Activated CD4-positive, alpha-beta T cell treated with anti-CD3 and anti-CD28 coated beads, Interleukin-2, amount 10 ng/mL, durations not matched to agents 24 days and 14 days (primary cell): ENCODE measurements at regions not wholly inside any gene's neighbourhood (a gene's known extent, or its start where the extent isn't known, plus 50 kb on each side); places are given as distances from the start of the nearest gene placed in this dataset.

Source experiments
- DNase-seq: peaks from one replicate; pipeline ENCODE4 v3.0.0; 2022
- H3K27ac Mint-ChIP-seq: one replicate; pipeline ENCODE4 v1.8.0; 2022; ENCODE audit warnings: mild to moderate bottlenecking, mixed read lengths
- H3K27me3 Mint-ChIP-seq: one replicate; pipeline ENCODE4 v1.8.0; 2022; ENCODE audit warnings: mixed read lengths
- H3K36me3 Mint-ChIP-seq: one replicate; pipeline ENCODE4 v1.8.0; 2022; ENCODE audit warnings: low read depth, mild to moderate bottlenecking, mixed read lengths
- H3K4me1 Mint-ChIP-seq: one replicate; pipeline ENCODE4 v1.8.0; 2021; ENCODE audit warnings: mixed read lengths
- H3K4me3 Mint-ChIP-seq: one replicate; pipeline ENCODE4 v1.8.0; 2022; ENCODE audit warnings: mild to moderate bottlenecking, moderate library complexity, mixed read lengths
- H3K9me3 Mint-ChIP-seq: one replicate; pipeline ENCODE4 v1.8.0; 2021; ENCODE audit warnings: mixed read lengths
- intact Hi-C: fragments of 100-400 bp; cut with micrococcal nuclease; formaldehyde crosslinking; loops from one replicate; pipeline ENCODE4 v1.15.1; 2023

DNA sequence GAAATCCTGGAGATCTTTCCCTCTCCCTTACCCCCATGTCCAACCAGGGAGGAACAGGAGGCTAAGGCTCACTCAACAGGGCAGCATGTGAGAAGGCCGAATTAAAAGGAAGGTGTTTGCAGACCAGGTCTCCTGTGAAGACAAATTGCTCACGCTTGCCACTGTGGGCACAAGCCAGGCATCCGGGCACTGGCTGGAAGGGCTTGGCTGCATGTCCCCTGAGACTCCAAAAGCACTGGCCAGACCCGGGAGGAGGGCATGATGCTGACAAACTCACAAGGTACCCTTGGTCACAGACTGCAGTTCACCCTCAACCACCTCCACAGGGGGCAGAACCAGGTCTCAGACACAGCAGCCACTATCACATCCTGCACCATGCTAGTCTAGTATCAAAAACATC is 113.7 kb upstream of the NSMCE3 start:
- Mint-ChIP-seq H3K4me3 (no peak overlapping the region), H3K9me3 (no peaks in the 10 kb centered on the region), H3K4me1 (no peaks in the 10 kb centered on the region), H3K27me3 (no peaks in the 10 kb centered on the region), H3K27ac (no peak overlapping the region), H3K36me3 (no peaks in the 10 kb centered on the region)
- no peak for DNase-seq
- intact Hi-C loops = no loop called here

DNA sequence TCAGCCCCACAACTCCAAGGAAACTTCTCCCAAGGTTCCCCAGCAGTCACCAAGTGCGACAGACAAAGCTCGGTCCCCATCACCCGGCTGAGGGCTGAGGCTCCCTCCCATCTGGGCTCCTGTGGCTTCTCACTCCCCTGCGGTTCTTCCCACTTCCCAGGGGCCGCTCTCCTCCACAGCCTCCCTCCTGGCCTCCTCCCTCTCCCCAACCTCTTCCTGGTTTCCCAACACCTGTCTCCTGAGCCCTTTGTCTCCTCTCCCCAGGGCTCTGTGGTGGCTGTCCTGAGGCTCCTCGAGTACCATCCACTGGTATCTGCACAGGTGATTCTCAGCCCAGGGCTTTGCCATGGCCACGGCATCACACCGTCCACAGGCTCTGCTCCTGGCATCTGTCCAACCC is 113.2 kb upstream of the NSMCE3 start:
- no peak for DNase-seq
- Mint-ChIP-seq H3K27me3 (no peaks in the 10 kb centered on the region), H3K4me3 (no peak overlapping the region)

DNA sequence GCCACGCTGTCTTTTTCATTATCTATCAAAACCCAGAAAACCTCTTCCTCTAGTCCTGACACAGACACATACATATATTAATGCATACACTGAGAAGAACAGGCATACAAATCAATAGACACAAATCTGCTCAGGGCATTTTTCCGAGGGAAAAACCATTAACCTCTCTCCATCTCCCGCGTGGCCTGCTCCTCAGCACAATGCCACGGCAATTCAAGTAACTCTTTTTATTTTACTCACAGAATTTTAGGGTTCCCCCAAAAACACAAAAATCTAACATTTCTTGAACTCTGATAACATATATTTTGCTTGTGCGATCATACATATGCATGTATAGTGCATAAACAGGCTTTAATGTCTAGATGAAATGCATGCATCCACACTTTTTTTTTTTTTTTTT is 110.8 kb upstream of the NSMCE3 start:
- H3K27me3 Mint-ChIP-seq = no peaks in the 10 kb centered on the region
- H3K9me3 Mint-ChIP-seq = no peaks in the 10 kb centered on the region
- no peaks in the 10 kb centered on the region for H3K36me3 Mint-ChIP-seq
- no peak overlapping the region for H3K27ac Mint-ChIP-seq
- H3K4me1 Mint-ChIP-seq = no peaks in the 10 kb centered on the region
- no peak overlapping the region for H3K4me3 Mint-ChIP-seq
- no peak for DNase-seq
- intact Hi-C loops = no loop called here

More for the DNA sequence above, 113.2 kb upstream of the NSMCE3 start:
- Mint-ChIP-seq H3K36me3 (no peaks in the 10 kb centered on the region), H3K9me3 (no peaks in the 10 kb centered on the region), H3K27ac (no peak overlapping the region), H3K4me1 (no peaks in the 10 kb centered on the region)
- intact Hi-C loops = no loop called here

DNA sequence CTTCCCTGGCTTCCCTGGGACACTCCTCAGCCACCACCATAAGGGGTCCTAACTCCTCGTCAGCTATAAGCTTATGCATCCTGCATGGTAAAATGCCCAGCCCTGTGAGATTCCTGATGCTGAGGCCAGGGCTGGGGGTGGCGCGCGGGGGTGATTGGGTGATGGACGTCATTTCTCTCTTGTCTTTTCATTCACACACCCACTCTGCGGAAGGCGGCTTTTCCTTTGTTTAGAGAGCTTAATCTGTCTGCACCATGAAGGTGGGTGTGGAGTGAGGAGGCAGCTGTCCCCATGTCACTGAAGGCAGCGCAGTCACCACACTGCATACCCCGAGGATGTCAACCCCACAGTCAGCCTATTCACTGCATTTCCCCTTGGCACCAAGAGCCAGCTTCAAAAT is 110.0 kb upstream of the NSMCE3 start:
- Mint-ChIP-seq H3K36me3 (no peaks in the 10 kb centered on the region), H3K27ac (no peak overlapping the region), H3K27me3 (no peaks in the 10 kb centered on the region), H3K4me1 (no peaks in the 10 kb centered on the region), H3K4me3 (no peak overlapping the region), H3K9me3 (no peaks in the 10 kb centered on the region)
- intact Hi-C loops = no loop called here
- no peak for DNase-seq

DNA sequence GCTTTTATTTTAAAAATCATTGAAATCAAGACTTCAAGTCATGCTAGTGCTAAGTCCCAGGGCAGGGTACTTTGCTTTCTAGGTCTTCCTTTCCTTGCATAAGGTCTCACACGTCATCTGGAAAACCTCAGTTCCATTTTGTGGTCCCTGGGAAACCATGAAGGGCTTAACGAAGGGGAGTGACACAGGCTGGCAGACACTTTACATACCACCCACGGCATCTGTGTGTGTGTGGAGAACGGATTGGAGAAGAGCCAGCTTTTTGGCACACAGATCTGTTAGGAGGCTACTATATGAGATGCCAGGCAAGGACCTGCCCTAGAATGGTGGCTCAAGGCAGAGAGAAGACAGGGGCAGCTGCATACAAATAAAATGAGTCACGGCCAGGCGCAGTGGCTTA is 107.5 kb upstream of the NSMCE3 start:
- intact Hi-C loops = no loop called here
- Mint-ChIP-seq H3K4me1 (no peaks in the 10 kb centered on the region), H3K27me3 (peaks cover 2% of the 10 kb centered on the region), H3K4me3 (no peak overlapping the region), H3K36me3 (no peaks in the 10 kb centered on the region), H3K27ac (no peak overlapping the region), H3K9me3 (no peaks in the 10 kb centered on the region)
- no peak for DNase-seq

DNA sequence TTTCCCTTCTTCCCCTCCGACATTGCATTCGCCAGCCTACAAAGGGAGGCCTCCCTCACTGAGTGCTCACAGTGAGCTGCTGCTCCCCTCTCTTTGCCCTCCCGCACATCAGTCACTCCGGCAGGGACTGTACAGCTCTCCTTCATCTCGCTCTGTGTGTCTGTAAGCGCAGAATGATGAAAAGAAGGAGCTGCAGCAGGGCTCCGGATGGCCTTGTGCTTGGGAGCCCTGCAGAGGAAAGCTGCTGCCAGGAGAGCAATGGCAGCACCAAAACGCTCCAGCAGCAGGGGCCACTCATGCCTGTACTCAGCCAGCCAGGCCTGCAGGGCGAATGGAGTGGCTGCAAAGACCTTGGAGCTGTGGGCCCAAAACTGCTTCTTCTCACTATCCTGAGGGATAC is 107.0 kb upstream of the NSMCE3 start:
- H3K27me3 Mint-ChIP-seq = peaks cover 2% of the 10 kb centered on the region
- DNase-seq = no peak
- H3K27ac Mint-ChIP-seq = no peak overlapping the region
- no peaks in the 10 kb centered on the region for H3K4me1 Mint-ChIP-seq
- H3K4me3 Mint-ChIP-seq = no peak overlapping the region
- intact Hi-C loops = no loop called here
- H3K9me3 Mint-ChIP-seq = no peaks in the 10 kb centered on the region
- H3K36me3 Mint-ChIP-seq = no peaks in the 10 kb centered on the region

DNA sequence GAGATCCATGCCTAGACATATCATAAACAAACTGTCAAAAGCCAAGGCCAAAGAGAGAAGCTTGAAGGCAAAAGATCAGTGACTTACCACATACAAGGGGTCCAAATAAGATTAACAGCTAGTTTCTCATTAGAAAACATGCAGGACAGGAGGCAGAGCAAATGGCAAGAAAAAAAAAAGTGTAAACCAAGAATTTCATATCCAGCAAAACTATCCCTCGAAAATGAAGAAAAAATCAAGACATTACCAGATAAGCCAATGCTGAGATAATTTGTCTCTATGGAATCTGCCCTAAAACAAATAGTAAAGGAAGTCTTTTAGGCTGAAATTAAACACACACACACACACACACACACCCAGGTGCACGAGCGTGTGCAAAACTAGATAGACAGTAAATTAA is 99.6 kb upstream of the NSMCE3 start:
- Mint-ChIP-seq H3K27me3 (peaks cover 2% of the 10 kb centered on the region), H3K9me3 (peaks cover 6% of the 10 kb centered on the region), H3K4me3 (no peak overlapping the region), H3K36me3 (no peaks in the 10 kb centered on the region), H3K4me1 (no peaks in the 10 kb centered on the region), H3K27ac (no peak overlapping the region)
- intact Hi-C loops = no loop called here
- DNase-seq = no peak

DNA sequence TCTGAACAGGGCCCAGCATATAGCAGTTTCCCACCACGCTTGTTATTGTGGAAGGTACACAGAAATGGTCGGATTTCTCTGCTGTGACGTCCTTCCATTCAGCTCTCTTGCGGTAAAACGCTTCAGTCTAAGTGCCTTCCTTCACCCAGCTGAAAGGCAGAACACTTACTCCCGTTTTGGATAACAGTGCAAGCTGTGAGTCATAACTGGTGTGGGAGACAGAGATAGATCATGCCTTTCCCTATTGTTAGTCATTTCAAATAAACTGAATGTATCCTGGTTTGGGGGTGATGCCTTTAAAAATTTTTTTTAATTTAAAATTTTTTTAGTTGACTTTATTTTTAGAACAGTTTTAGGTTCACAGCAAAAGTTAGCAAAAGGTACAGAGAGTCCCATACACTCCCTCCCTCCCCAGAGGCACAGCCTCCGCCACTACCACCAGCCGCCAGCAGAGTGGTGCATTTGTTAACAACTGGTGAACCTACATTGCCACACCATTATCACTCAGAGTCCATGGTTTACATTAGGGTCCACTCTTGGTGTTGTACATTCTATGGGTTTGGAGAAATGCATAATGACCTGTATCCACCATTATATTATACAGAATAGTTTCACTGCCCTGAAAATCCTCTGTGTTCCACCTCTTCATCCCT is 94.9 kb upstream of the NSMCE3 start:
- H3K9me3 Mint-ChIP-seq = peaks cover 6% of the 10 kb centered on the region
- no peak overlapping the region for H3K4me3 Mint-ChIP-seq
- DNase-seq = no peak
- no peaks in the 10 kb centered on the region for H3K27me3 Mint-ChIP-seq
- intact Hi-C loops = no loop called here
- H3K4me1 Mint-ChIP-seq = no peaks in the 10 kb centered on the region
- no peak overlapping the region for H3K27ac Mint-ChIP-seq
- no peaks in the 10 kb centered on the region for H3K36me3 Mint-ChIP-seq

DNA sequence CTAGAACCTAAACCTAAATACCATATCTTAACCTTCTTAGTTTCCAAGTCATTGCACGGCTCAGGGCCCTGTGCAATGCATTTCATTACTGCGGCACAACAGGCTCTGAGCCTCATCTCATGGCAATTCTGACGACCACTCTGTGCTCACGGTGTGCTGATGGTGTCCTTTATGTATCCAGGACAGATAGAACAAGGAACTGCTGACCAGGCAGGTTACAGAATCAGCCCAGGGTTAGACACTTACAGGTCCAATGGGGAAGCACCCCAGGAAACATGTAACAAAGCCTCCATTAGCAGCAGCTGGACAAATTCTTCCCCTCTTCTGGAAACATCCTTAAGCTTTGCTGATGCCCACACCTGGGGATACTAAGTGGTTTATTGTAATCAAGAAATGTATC is 91.9 kb upstream of the NSMCE3 start:
- Mint-ChIP-seq H3K36me3 (no peaks in the 10 kb centered on the region), H3K4me1 (no peaks in the 10 kb centered on the region), H3K4me3 (no peak overlapping the region), H3K9me3 (no peaks in the 10 kb centered on the region), H3K27me3 (no peaks in the 10 kb centered on the region), H3K27ac (no peak overlapping the region)
- no peak for DNase-seq
- intact Hi-C loops = no loop called here

DNA sequence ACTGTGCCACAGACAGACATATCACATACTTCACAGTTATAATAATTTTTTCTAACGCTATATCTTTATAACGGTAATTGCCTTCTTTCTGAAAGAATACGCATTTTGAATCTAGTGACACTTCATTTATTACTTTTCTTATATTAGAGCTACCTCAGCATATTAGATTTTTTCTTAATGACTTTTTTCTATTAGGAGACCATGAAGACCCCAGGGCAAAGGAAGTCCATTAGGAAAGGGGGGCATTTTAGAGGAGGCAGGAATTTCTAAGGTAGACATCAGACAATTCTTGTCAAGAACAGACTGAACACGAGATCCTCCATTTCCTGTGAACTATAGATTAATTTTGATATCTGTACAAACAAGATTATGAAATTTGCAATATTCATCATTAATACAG is 90.5 kb upstream of the NSMCE3 start:
- no peak for DNase-seq
- H3K4me3 Mint-ChIP-seq = no peak overlapping the region
- no peaks in the 10 kb centered on the region for H3K36me3 Mint-ChIP-seq
- H3K27ac Mint-ChIP-seq = no peak overlapping the region
- H3K9me3 Mint-ChIP-seq = no peaks in the 10 kb centered on the region
- peaks cover 1% of the 10 kb centered on the region for H3K27me3 Mint-ChIP-seq
- intact Hi-C loops = no loop called here
- no peaks in the 10 kb centered on the region for H3K4me1 Mint-ChIP-seq

DNA sequence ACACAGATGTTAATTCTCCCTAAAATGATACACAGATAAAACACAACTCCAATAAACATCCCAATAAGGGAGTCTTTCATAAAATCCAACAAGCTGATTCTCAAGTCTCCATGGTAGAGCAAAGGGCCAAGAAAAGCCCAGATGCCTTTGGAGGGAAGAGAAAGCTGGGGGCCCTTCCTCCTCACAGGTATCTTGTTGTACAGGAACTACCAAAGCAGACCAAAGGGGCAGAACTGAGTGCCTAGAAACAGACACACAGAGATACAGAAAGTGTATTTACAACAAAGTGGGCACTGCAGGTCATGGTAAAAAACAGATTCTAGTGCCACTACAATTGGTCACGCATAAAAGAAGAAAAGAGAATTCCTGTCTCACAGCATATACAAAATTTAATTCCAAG is 87.2 kb upstream of the NSMCE3 start:
- intact Hi-C loops = no loop called here
- Mint-ChIP-seq H3K4me3 (no peak overlapping the region), H3K36me3 (no peaks in the 10 kb centered on the region), H3K27ac (no peak overlapping the region), H3K9me3 (no peaks in the 10 kb centered on the region), H3K4me1 (no peaks in the 10 kb centered on the region), H3K27me3 (peaks cover 3% of the 10 kb centered on the region)
- DNase-seq = no peak

DNA sequence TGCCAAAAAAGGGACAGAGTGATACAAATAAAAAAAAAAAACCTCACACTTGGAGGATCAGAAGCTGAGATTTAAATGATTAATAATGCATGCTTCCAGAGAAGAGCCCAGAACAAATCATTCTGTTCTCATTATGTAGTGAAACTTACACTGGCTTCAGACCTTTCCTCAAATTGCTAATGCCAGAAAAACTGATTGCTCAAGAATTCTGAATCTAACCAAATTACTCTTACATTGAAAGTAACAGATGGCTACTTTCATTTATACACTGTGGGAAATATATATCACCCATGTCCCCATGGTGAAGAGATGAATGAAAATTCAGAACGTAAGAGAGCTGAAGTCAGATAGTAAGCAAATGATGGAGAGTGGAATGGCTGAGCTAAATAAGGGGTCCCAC is 85.9 kb upstream of the NSMCE3 start:
- H3K9me3 Mint-ChIP-seq = no peaks in the 10 kb centered on the region
- intact Hi-C loops = no loop called here
- DNase-seq = no peak
- peaks cover 3% of the 10 kb centered on the region for H3K27me3 Mint-ChIP-seq
- no peak overlapping the region for H3K27ac Mint-ChIP-seq
- H3K4me3 Mint-ChIP-seq = no peak overlapping the region
- H3K4me1 Mint-ChIP-seq = no peaks in the 10 kb centered on the region
- H3K36me3 Mint-ChIP-seq = no peaks in the 10 kb centered on the region

DNA sequence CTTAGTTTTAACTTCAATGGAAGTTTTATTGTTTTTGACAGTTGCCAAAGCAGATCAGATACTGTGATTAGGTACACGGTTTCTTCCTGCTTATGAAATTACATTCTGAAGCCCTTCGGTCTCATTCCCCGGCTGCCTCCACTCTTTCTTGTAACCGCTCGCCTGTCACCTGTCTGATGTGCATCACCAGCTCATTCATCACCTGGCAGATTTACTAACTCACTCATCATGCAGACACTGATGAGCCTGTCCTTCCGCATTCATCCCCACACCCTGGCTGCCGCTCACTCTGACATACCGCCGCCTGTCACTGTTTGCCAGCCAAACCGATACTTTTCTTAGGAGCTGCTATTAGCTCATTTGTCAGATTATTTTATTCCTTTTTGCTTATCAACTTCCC is 82.8 kb upstream of the NSMCE3 start:
- H3K27ac Mint-ChIP-seq = no peak overlapping the region
- intact Hi-C loops = no loop called here
- peaks cover 3% of the 10 kb centered on the region for H3K27me3 Mint-ChIP-seq
- no peaks in the 10 kb centered on the region for H3K9me3 Mint-ChIP-seq
- no peak overlapping the region for H3K4me3 Mint-ChIP-seq
- H3K36me3 Mint-ChIP-seq = no peaks in the 10 kb centered on the region
- no peak for DNase-seq
- H3K4me1 Mint-ChIP-seq = no peaks in the 10 kb centered on the region

DNA sequence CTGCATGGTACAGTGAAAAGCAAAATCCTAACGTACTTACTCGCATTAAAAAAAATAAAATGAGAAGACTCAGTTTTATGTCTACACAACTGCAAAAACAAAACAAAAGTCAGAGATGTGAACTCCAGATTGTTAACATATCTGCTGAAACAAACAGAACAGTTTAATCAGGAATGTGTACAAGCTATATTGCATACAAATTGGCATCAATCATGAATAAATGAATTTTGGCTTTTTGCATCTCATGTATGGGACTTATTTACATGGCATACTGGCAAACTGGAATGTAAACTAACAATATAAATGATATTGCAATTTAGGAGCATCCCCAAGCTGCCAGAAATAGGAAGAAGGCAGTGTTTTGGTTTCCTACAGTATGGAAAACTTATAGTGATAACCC is 79.6 kb upstream of the NSMCE3 start:
- Mint-ChIP-seq H3K36me3 (no peaks in the 10 kb centered on the region), H3K4me3 (no peak overlapping the region), H3K4me1 (no peaks in the 10 kb centered on the region), H3K27ac (no peak overlapping the region), H3K9me3 (no peaks in the 10 kb centered on the region), H3K27me3 (peaks cover 2% of the 10 kb centered on the region)
- DNase-seq = no peak
- intact Hi-C loops = no loop called here

DNA sequence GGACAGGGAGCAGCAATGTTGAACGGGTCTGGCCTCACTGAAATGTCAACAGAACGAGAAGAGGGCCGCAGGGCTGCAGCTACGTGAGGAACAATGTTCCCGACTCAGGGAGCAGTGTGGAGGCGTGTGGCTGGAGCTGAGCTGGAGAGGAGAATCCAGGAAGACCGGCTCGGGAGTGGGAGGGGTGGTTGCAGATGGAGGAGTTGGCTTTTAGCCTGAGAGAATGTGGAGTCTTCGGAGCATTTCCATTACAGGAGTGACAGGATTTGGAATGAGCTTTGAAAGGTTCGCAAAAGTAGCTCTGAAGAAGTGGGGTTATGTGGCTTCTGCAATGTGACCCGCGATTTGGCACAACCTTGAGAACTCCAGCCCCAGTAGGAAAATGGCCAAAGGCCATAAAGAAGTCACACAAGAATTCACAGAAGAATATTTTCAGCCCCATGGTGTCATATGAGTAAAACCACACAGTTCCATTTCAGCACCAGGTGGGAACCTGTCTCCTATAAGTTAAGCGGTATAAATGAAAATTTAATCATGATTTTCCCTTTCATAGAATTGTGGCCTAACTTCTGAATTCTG is 78.8 kb upstream of the NSMCE3 start:
- H3K27ac Mint-ChIP-seq = no peak overlapping the region
- H3K9me3 Mint-ChIP-seq = no peaks in the 10 kb centered on the region
- H3K27me3 Mint-ChIP-seq = peaks cover 2% of the 10 kb centered on the region
- H3K4me1 Mint-ChIP-seq = no peaks in the 10 kb centered on the region
- no peak for DNase-seq
- intact Hi-C loops = no loop called here
- no peak overlapping the region for H3K4me3 Mint-ChIP-seq
- H3K36me3 Mint-ChIP-seq = no peaks in the 10 kb centered on the region
